ENCODE measurements at regions not wholly inside any gene's neighbourhood (a gene's known extent, or its start where the extent isn't known, plus 50 kb on each side); places are given as distances from the start of the nearest gene placed in this dataset.
"Not testable (repeated sequence)": the region's sequence is repeated elsewhere in the genome, so short reads cannot be mapped to it uniquely, and the experiment has no call there.

- no peak for DNase-seq (ENCODE audit: low read depth)
Measured at GRCh38 chr4:3365326-3365725, 72.5 kb downstream of the RGS12 start.

- DNase-seq (ENCODE audit: low read depth), result no peak
Measured at GRCh38 chr4:3365871-3366842, 73.3 kb downstream of the RGS12 start.

- no peak for DNase-seq (ENCODE audit: low read depth)
Measured at GRCh38 chr4:3366893-3367775, 74.3 kb downstream of the RGS12 start.

- no peak for DNase-seq (ENCODE audit: low read depth)
Measured at GRCh38 chr4:3367866-3368265, 73.9 kb upstream of the HGFAC start.

- DNase-seq (ENCODE audit: low read depth), result no peak
Measured at GRCh38 chr4:3368334-3368733, 73.4 kb upstream of the HGFAC start.

- no peak for DNase-seq (ENCODE audit: low read depth)
Measured at GRCh38 chr4:3368841-3369760, 72.7 kb upstream of the HGFAC start.

GRCh38 chr4:3369781-3370674 is 71.7 kb upstream of the HGFAC start:
- DNase-seq (ENCODE audit: low read depth), result no peak

- peak; percentile 52 for DNase-seq (ENCODE audit: low read depth)
Measured at GRCh38 chr4:3371033-3372001, 70.5 kb upstream of the HGFAC start.

GRCh38 chr4:3372264-3372932 is 69.4 kb upstream of the HGFAC start:
- DNase-seq (ENCODE audit: low read depth), result no peak

- DNase-seq (ENCODE audit: low read depth), result no peak
Measured at GRCh38 chr4:3372933-3373465, 68.8 kb upstream of the HGFAC start.

- no peak for DNase-seq (ENCODE audit: low read depth)
Measured at GRCh38 chr4:3373468-3373867, 68.3 kb upstream of the HGFAC start.

- DNase-seq (ENCODE audit: low read depth), result no peak
Measured at GRCh38 chr4:3374011-3374645, 67.6 kb upstream of the HGFAC start.

GRCh38 chr4:3374667-3375066 is 67.1 kb upstream of the HGFAC start:
- no peak for DNase-seq (ENCODE audit: low read depth)

- DNase-seq (ENCODE audit: low read depth), result peak; percentile 77
Measured at GRCh38 chr4:3375688-3376087, 66.1 kb upstream of the HGFAC start.

GRCh38 chr4:3376266-3376665 is 65.5 kb upstream of the HGFAC start:
- no peak for DNase-seq (ENCODE audit: low read depth)

GRCh38 chr4:3377557-3377956 is 64.2 kb upstream of the HGFAC start:
- DNase-seq (ENCODE audit: low read depth), result no peak

GRCh38 chr4:3380336-3380735 is 61.4 kb upstream of the HGFAC start:
- DNase-seq (ENCODE audit: low read depth), result not testable (repeated sequence)

- DNase-seq (ENCODE audit: low read depth), result not testable (repeated sequence)
Measured at GRCh38 chr4:3381208-3381607, 60.6 kb upstream of the HGFAC start.
